ENCODE measurements at regions not wholly inside any gene's neighbourhood (a gene's known extent, or its start where the extent isn't known, plus 50 kb on each side); places are given as distances from the start of the nearest gene placed in this dataset.
"Not testable (repeated sequence)": the region's sequence is repeated elsewhere in the genome, so short reads cannot be mapped to it uniquely, and the experiment has no call there.

DNA sequence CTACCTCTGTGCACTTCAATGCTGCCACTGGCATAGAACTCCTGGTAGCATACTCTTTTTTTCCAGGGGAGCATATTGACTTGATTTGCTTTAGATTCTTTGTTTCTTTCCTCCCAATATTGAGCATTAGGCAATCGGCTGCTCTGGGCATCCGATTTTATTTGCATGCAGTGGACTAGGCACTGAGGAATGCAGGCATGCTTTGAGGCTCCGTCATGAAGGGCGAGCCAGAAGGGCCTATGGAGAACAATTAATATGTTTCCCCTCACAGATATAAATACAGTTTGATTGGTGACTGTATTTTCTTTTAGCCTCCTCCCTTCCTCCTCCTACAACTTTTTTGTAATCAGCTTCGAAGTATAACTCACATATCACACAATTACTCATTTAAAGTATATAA is 1918.2 kb downstream of the KHDRBS2 start:
- ATAC-seq; H3K4me3 Mint-ChIP-seq; H3K36me3 Mint-ChIP-seq; H3K9me3 Mint-ChIP-seq; POLR2A ChIA-PET; DNase-seq (ENCODE audit: low spot score); CTCF ChIA-PET; H3K27ac Mint-ChIP-seq; H3K27me3 Mint-ChIP-seq (ENCODE audit: low read depth): not testable (repeated sequence)
- peaks cover 14% of the 10 kb centered on the region for H3K4me1 Mint-ChIP-seq

DNA sequence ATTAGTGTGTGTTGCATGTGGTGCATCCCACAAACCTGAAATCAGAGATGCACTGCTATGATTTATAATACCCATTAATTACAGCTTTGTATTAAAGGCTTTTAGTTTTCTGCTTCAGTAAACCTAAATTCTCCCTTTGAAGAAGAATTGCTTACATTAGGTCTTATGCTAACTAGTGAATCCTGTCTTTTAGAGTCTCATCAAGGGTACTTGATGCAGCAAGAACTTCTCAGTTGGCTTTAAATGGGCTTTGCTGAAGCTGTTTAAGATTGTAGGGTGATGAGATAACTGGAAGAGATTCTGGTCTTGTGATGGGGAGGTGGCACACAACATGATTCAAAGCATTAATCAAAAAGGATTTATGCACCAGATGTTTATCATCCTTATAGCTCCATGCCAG is 1920.1 kb downstream of the KHDRBS2 start:
- peaks cover 11% of the 10 kb centered on the region for H3K4me1 Mint-ChIP-seq
- H3K4me3 Mint-ChIP-seq; CTCF ChIA-PET; H3K27ac Mint-ChIP-seq; H3K36me3 Mint-ChIP-seq; H3K9me3 Mint-ChIP-seq; DNase-seq (ENCODE audit: low spot score); H3K27me3 Mint-ChIP-seq (ENCODE audit: low read depth); POLR2A ChIA-PET; ATAC-seq: not testable (repeated sequence)

DNA sequence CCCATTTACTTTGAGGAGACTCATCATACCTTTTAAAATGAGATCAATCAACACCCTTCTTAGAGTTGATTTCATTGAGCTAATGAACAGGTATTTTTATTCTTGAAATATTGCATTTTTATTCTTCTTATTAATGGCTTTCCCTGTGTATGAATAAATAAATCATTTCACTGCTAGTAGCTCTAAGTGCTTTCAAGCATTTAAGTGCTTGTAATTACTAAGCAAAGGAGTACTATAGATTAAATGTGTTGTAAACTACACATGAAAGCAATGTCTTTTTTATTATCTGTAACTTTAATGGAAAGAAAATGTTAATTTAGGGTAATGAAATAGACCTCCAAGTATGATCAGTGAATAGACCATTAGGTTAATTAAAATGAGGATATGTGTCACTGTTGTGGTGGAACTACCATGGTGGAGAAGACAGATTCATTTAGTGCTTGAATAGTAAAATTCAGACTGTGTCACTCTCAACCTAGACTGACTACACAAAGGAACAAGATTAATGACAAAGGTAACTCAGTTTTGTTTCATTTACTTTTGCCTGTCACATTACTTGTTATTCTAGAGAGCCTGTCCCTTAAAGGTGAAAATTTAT is 1943.5 kb downstream of the KHDRBS2 start:
- POLR2A ChIA-PET, CTCF ChIA-PET: not testable (repeated sequence)

DNA sequence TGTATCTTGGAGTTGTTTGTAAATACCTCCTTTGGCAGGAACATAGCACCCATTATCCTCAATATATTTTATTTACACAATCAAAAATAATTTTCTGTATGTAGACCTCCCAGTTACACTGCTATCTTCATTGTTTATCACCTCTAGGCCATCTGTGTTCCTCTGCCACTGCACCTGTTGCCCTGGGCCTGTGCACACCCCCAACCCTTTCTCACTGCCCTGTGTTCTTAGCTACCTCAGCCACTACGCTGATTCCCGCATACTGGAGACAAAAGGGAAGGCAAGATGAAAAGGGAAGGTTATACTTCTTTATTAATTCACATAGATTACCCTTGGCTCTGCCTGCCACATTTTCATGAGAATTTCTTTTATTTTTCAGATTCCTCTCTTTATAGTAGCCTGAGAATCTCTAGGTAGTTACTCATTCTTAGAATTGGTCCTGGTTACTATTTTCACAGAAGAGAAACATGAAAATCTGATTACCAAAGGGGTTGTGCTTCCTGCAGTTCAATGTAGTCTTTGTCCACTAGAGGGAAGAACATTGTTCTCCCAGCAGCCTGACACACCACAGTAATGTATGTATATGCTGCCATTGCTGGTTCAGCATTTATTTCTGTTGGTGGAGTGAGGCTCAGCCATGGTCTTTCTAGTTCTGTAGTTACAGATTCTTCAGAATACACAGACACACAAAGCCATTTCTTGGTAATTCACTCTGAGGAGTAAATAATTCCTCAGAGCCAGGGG is 1947.5 kb downstream of the KHDRBS2 start:
- H3K36me3 Mint-ChIP-seq; POLR2A ChIA-PET; H3K4me3 Mint-ChIP-seq; H3K27ac Mint-ChIP-seq; H3K27me3 Mint-ChIP-seq (ENCODE audit: low read depth); CTCF ChIA-PET; DNase-seq (ENCODE audit: low spot score): not testable (repeated sequence)
- Mint-ChIP-seq H3K4me1 (peaks cover 10% of the 10 kb centered on the region), H3K9me3 (peaks cover 16% of the 10 kb centered on the region)
- ATAC-seq, result peak; percentile 82

More for the DNA sequence above, 1943.5 kb downstream of the KHDRBS2 start:
- not testable (repeated sequence) for H3K27me3 Mint-ChIP-seq (ENCODE audit: low read depth); ATAC-seq; H3K27ac Mint-ChIP-seq; H3K4me1 Mint-ChIP-seq; DNase-seq (ENCODE audit: low spot score); H3K4me3 Mint-ChIP-seq
- H3K9me3 Mint-ChIP-seq, result peaks cover 19% of the 10 kb centered on the region
- peaks cover 15% of the 10 kb centered on the region for H3K36me3 Mint-ChIP-seq

DNA sequence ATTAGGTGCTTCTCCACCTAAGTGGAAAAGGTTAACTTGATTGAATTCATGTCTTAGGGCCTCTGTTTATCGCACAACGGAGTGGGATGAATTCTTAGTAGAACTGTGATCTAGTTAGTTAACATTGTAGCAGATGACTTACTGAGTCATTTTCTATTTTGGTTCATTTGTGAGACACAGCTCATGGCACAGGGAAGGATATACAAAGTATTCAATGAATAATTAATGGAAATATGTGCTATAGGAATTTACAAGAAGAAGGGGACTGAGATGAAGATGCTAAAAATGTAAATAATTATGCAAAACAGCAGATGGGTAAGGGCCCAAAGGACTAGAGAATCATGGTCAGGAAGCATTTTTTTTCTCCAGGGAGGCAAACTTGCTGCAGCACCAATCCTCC is 1950.9 kb downstream of the KHDRBS2 start:
- H3K27ac Mint-ChIP-seq; DNase-seq (ENCODE audit: low spot score); POLR2A ChIA-PET; ATAC-seq; CTCF ChIA-PET; H3K36me3 Mint-ChIP-seq; H3K27me3 Mint-ChIP-seq (ENCODE audit: low read depth); H3K4me3 Mint-ChIP-seq: not testable (repeated sequence)
- peaks cover 13% of the 10 kb centered on the region for H3K9me3 Mint-ChIP-seq
- peaks cover 10% of the 10 kb centered on the region for H3K4me1 Mint-ChIP-seq

DNA sequence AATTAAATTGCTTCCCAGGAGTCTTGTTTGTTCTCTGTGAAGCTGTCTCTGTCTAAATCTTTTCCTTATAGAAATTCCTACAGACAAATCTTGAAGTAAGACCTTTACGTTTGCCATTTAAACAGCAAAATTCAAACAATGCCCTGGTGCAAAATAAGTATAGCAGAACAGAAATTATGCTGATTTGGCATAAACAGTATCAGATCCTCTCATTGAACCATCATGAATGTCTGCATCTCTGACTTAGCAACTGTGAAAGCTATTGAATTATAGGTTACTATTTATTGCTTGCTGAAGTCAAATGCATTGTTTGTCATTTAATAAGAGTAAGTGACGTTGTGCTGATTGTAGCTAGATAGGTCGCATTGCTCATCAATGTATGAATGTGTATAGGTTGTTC is 1952.3 kb downstream of the KHDRBS2 start:
- DNase-seq (ENCODE audit: low spot score); ATAC-seq; H3K27me3 Mint-ChIP-seq (ENCODE audit: low read depth); CTCF ChIA-PET; H3K36me3 Mint-ChIP-seq; H3K4me3 Mint-ChIP-seq; POLR2A ChIA-PET; H3K27ac Mint-ChIP-seq: not testable (repeated sequence)
- peaks cover 10% of the 10 kb centered on the region for H3K9me3 Mint-ChIP-seq
- peaks cover 10% of the 10 kb centered on the region for H3K4me1 Mint-ChIP-seq

DNA sequence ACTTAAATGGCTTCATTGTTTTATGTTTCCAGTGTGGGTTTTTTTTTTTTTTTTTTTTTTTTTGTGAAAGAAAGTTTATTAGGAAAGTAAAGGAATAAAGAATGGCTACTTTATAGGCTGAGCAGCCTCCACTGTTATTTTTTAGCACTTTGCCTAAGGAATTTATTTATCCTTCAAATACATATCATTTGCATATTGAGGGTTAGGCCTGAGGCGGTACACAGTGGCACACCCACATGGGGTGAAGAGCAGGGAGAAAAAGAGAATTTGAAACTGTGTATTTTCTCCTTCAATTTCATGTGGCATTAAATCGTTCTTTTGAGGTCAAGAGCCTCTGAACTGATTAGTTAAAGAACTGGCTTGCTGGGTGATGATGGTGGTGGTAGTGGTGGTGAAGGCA is 1977.1 kb downstream of the KHDRBS2 start:
- H3K4me3 Mint-ChIP-seq; H3K27ac Mint-ChIP-seq; H3K9me3 Mint-ChIP-seq; ATAC-seq; H3K27me3 Mint-ChIP-seq (ENCODE audit: low read depth); POLR2A ChIA-PET; H3K36me3 Mint-ChIP-seq; CTCF ChIA-PET; H3K4me1 Mint-ChIP-seq; DNase-seq (ENCODE audit: low spot score): not testable (repeated sequence)
